ENCODE measurements at regions not wholly inside any gene's neighbourhood (a gene's known extent, or its start where the extent isn't known, plus 50 kb on each side); places are given as distances from the start of the nearest gene placed in this dataset.

DNA sequence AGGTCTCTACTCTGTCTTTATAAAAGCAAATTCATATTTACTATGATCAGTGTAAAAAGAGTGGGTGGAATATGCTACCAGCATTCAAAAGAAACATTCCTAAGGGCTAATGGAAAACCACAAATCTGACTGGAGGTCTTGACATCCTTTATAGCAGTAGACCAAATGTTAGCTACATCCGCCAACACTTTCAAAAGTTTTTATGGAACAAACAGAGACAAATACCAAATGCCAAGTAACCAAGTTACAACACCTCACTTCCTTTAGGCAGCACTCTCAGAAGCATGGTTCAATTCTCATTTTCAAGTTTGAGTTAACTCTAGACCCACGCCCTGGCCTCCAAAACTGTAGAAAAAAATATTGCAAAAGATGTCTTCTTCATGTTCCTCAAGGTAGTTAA, 78.3 kb upstream of the SETBP1 start:
- DNase-seq (ENCODE audit: extremely low read depth in 1 of 2, low read depth in 1 of 2): no peak

DNA sequence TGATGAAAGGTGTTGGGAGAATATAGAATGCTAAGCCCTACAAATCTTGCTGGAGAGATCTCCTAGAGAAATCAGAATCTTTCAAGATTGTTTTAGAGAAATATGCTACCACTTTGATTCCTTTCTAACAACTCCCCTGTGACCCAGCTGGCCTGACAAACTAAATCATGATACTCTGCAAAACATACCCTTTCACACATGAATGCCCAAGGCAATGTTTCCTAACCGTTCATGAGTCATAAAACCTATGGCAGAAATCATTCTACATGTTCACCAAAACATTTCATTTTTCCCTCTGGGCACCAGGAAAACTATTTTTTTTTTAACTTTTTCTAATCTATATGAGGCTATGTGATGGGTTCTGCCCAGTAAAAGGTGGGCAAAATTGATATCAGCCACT, 77.8 kb upstream of the SETBP1 start:
- DNase-seq (ENCODE audit: extremely low read depth in 1 of 2, low read depth in 1 of 2): no peak

DNA sequence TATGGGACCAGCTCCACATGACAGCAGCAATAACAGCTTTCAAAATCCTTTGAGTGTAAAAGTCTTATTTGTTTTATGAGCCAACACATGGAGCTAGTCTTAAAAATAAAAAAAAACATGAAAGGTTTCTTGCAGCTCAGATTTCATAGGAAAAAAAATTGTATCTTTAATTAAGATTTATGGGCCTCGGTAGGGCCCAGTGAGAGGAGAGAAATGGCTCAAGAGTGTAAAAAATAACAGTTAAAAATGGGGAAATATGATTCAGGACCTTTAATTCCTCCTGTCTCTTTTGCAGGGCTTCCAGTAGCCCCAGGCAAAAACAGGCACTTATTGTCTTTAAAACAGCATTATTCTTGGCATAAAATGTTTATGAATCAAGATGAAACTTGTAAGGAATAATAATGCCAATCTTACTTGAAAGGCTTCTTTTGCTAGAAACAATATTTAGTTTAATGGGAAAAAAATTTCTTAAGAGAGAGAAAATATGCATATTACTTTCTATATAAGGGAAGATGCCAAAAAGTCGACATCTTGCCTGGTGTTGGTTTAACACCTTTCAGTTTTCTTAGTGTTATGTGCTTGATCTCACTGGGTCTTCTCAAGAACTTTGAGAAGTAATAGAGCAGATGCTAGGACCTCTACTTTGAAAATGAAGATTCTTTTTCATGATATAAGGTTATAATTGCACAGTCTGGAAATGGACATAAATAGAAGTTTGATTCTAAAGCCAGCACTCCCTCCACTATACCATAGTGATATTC, 71.3 kb upstream of the SETBP1 start:
- no peak for DNase-seq (ENCODE audit: extremely low read depth in 1 of 2, low read depth in 1 of 2)

- no peak for DNase-seq (ENCODE audit: extremely low read depth in 1 of 2, low read depth in 1 of 2)
Observed at GRCh38 chr18:44620812-44621211, 59.9 kb upstream of the SETBP1 start.

DNA sequence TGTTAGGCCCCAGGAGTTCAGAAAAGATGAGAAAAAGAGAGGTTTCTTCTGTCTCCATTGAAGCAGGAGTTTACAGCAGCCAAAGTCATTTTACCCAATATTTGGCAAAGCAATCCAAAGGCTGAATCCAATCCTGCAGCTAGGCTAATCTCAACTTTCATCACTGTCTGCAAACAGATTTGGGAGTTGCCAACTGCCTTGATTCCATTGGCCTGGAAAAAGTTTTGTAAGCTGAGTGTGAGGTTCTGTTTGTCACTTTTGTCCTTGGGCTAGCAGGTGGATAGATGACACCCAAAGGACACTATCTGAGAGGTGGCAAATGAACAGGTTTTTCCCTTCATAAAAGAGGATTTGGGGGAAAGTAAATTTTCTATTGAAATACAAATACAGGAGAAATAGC, 56.6 kb upstream of the SETBP1 start:
- DNase-seq (ENCODE audit: extremely low read depth in 1 of 2, low read depth in 1 of 2): no peak

DNA sequence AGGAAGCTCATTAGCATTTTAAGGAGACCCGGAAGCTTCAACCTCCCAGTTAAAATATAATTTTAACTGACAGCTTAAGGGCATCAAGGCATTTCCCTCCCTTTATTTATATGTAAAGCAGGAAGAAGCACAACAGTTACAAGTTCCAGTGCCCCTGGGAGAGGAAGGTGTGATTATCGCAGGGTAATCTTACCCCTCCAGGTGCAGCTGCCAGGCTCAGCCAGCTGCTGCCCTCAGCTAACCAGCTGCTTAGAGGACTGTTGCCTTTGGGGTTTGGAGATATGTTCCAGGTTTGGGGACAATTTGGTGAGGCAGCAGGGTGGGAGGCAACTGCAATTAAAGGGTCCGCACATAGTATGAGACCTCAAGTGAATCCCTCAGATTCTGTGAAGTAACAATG, 55.3 kb upstream of the SETBP1 start:
- no peak for DNase-seq (ENCODE audit: extremely low read depth in 1 of 2, low read depth in 1 of 2)

DNA sequence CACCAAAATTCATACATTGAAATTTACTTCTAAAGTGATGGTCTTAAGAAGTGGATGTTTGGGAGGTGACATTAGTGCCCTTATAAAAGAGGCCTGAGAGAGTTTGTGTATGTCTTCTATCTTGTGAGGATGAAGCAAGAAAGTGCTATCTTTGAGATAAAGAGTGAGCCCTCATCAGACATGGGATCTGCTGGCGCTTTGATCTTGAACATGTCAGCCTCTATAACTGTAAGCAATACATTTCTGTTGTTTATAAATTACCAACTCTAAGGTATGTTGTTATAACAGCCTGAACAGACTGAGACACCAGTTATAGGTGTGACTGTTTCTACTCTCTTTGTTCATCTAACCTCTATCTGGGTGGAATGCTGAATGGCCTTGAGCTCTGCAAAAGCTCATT, 54.5 kb upstream of the SETBP1 start:
- no peak for DNase-seq (ENCODE audit: extremely low read depth in 1 of 2, low read depth in 1 of 2)

DNA sequence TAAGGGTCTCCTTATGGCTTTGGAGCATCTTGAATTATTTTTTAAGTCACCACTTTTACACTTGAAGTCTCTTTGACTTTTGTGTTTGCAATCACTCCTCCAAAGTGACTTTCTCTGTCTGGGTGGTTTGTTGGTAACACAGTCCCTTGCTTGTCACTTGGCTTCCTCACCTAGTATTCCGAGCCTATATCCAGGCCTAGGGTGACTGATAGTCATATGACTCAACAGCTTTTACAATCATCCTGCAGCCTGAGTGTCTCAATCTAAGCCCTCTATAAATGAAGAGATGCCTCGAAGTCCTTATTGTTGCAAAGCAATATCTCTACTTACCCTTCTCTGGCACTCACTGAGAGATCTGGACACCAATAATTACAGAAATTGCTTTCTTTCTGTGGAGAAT, 53.9 kb upstream of the SETBP1 start:
- no peak for DNase-seq (ENCODE audit: extremely low read depth in 1 of 2, low read depth in 1 of 2)

GRCh38 chr18:44627280-44627679, 53.4 kb upstream of the SETBP1 start:
- DNase-seq (ENCODE audit: extremely low read depth in 1 of 2, low read depth in 1 of 2): no peak

GRCh38 chr18:44629406-44629805, 51.3 kb upstream of the SETBP1 start:
- no peak for DNase-seq (ENCODE audit: extremely low read depth in 1 of 2, low read depth in 1 of 2)

DNA sequence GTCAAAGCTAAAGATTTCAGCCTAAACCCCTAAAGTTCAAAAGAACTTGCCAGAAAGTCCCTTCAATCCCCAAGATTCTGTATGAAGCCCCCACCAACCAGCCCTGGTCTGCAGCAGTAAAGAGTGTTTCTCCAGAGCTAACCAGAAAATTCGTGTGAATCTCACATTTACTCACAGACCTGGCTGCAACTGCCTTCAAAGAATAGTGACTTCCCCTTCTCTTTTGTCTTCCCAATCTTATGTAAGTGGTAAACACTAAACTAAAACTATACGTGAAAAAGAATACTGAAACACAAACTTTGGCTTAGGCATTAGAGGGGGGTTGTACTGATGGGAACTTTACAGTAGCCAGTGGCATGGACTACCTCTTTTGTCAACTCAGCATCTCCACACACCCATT, 50.6 kb upstream of the SETBP1 start:
- no peak for DNase-seq (ENCODE audit: extremely low read depth in 1 of 2, low read depth in 1 of 2)

Measured in activated CD8-positive, alpha-beta memory T cell treated with anti-CD3 and anti-CD28 coated beads for 1 hour (primary cell).